HUDEP-2 (cell line): ENCODE measurements at regions not wholly inside any gene's neighbourhood (a gene's known extent, or its start where the extent isn't known, plus 50 kb on each side); places are given as distances from the start of the nearest gene placed in this dataset.

ENCODE experiments used
- DNase-seq, 76 experiments: peaks; one replicate each; lab custom pipeline; 2025; ENCODE audit not compliant: unreplicated experiment in 76 of 76; lab: John Stamatoyannopoulos, UW

DNA sequence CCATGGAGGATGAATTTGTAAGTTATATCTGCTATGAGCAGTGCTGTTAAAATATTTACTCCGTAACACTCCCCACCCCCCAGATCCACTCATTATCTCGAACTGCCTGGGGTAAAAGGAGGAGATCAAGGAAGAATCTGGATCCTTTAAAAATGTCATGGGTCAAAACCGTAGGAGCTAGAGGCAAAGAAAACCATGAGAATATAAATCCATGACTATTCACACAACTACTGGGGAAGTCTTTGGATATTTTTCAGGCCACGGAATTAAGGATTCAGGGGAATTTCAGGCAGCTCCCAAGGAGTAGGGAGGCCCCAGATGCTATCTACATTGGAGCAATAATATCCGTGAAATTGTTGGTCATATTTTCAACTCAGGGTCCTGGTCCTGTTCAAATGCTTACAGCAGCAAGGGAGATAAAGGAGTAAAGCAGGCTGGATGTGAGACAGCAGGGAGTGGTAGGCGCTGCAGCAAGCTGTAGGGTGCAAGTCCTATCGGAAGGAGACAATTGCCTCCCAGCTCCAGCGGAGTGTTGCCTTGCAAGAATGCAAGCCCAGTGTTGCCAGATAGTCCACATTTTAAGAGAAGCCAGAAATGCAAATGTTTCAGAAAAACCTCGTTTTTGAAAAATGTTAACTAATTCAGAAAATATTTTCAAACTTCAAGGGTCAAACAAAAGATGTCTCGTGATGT lies 116.2 kb upstream of the KIT start:
- peak in 24 of 76 experiments; percentile 3 to 57 (median 24) for DNase-seq

GRCh38 chr4:54542119-54542438 lies 115.7 kb upstream of the KIT start:
- DNase-seq = peak in 1 of 76 experiments; percentile 37

DNA sequence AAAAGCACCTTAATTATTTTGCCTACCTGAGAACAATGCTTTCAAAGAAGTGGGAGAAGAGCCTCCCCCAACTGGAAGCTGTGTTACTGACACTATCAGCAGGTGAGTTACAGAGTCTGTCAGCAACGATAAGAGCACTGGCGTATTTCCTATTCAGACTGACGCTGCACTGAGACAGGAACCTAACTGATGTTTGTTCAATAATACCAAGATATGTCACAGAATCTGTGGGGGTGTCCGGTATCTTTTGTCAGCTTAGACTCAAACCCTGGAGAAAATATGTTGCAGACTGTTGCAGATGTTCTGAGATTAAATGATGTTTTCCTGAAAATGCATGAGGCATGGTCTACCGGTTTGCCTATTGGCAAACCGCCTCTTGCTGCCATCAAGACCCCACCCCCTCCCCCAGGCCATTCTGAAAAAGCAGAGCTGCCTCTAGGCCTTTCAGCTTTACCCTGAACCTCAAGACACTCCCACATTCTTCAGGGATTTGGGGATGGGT lies 115.2 kb upstream of the KIT start:
- DNase-seq = peak in 73 of 76 experiments; percentile 18 to 97 (median 77)

DNA sequence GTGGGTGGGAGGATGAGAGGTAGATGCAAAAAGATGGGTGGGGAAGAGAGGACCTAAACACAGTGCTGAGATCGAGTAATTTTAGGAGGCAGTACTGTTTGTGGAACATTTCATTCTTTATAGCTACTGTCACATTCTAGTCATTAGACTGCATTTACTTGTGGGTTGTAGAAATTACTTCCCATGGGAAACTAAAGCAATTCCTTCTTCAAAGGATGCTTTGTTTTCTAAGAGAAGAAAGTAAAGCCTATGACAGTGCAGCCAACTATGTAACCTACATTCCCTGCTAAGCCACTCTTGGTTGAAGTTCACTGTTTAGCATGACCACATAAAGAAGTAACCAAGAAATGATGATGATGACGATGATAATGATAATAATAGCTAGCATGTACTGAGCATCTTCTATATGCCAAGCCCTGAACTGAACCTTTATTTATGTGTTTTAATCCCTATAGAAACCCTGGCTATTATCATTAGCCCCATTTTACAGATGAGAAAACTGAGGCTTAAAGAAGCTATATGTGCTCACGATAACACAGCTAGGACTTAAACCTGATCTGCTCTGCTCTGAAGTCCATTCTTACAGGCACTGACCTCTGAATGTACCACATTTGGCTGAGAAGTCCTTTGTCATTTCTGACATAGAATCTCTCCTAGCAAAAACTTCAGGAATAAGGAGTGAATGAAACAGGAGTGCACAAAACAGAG lies 114.5 kb upstream of the KIT start:
- no peak for DNase-seq

DNA sequence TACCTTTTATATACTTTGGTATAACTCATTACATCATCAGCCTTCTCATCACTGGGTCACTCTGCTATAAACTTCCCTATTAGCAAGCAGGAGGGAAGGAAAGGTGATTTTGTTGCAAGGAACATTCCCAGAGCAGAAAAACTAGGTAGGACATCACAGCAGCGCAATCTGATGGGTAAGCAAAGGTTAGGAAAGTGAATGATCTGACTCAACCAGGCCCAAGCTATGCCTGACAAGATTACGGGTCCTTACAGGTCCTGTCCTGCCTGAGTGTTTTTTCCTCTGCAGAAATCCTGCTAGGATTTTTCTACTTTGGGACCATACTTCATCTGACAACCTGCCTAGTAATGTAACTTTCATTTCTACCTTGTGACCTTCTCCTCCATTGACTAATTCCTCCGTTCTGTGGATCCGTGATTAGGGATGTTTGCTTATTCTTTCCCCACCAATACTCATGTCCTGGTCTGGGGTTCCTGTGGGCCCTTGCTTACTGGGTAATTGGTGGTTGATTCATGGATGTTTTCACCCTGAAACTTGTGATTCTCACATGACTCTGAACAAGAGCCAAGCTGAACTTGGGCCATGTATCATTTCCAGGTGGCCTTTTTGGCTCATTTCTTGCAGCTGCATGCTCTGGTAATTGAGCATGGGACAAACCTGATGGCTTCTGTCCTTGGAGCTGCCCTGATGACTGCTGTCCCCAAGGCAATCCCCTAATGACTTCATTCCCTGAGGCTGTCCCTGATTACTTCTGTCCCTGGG lies 111.9 kb upstream of the KIT start:
- DNase-seq = no peak

GRCh38 chr4:54547299-54548097 lies 110.3 kb upstream of the KIT start:
- DNase-seq = peak in 16 of 76 experiments; percentile 6 to 56 (median 31)

- peak in 17 of 76 experiments; percentile 1 to 56 (median 28) for DNase-seq
Observed at GRCh38 chr4:54548098-54548620, 109.6 kb upstream of the KIT start.

DNA sequence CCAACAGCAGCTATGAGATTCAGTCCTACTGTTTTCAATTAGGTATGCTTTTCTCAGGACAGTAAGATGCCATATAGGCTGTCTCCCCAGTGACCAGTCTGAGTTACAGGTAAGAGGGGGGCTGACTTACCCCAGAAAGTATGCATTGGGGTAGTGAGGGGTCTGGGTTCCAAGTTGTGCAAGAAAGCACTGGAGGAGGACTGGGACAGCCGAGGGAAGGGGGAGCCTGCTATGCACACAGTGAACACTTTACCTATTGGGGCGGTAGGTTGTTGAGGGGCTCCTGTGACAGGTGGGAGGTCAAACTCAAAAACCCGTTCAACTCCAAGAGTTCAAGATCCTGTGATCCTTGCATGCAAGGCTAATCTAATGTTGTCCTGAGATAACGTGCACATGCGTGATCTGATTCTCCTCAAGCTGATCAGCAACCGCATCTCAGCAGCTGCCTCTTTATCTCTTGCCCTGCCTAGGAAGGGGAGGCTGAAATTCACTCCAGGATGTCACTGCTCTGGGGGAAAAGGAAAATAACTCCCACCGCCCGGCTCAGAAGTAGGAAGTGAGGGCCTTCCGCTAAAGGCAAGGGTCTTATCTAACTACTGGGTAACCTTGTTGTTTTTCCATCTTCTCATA lies 108.8 kb upstream of the KIT start:
- DNase-seq = peak in 40 of 76 experiments; percentile 1 to 65 (median 28)

- DNase-seq = no peak
Observed at GRCh38 chr4:54550395-54551171, 107.2 kb upstream of the KIT start.

GRCh38 chr4:54553001-54553400 lies 104.8 kb upstream of the KIT start:
- no peak for DNase-seq

DNA sequence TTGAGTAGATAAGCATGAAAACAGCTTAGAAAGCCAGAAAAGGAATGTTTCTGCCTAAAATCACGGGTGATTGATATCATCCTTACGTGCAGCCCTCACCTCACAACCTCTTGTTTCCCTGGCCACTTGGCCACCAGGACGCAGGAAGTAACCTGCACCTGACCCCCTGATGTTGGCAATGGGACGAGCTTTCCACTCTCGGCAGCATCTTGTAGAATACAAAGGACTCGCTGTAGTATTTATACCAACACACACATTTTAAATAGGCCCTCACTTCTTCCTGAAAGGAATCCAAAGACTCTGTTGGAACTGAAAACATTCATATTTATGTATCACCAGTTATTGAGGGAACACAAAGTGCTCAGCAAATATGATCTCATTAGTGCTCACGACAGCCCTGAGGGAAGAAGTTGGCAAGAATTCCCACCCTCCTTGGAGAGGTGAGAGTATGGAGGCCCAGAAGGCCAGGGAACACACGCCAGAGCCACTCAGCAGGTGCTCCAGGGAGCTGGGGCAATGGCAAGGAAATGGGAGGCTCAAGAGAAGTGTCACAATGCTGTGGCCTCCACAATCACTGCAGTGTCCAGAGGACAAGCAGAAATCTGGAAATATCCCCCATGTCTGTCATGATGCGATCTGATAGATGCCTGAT lies 103.3 kb upstream of the KIT start:
- DNase-seq = no peak

- peak in 41 of 76 experiments; percentile 1 to 59 (median 24) for DNase-seq
Observed at GRCh38 chr4:54556051-54556450, 101.7 kb upstream of the KIT start.

DNA sequence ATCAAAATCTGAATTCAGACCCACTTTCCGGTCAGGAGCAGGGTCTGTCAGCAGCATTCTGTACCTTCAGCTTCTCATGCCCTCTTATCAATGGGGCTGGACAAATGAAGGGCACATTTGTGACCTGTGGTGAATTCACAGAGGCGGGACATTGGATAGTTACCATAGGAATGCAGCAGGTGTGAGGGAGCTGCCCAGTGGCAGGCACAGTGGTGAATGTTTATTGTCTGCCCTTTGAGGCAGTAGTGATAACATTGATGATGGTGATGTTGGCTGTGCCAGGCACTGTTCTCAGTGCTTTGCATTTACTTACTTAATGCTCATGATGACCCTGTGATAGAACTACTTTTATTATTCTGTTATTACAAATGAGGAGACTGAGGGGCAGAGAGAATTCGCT lies 101.2 kb upstream of the KIT start:
- no peak for DNase-seq

GRCh38 chr4:54558889-54559677 lies 98.7 kb upstream of the KIT start:
- DNase-seq = no peak

- no peak for DNase-seq
Observed at GRCh38 chr4:54560513-54560912, 97.2 kb upstream of the KIT start.

DNA sequence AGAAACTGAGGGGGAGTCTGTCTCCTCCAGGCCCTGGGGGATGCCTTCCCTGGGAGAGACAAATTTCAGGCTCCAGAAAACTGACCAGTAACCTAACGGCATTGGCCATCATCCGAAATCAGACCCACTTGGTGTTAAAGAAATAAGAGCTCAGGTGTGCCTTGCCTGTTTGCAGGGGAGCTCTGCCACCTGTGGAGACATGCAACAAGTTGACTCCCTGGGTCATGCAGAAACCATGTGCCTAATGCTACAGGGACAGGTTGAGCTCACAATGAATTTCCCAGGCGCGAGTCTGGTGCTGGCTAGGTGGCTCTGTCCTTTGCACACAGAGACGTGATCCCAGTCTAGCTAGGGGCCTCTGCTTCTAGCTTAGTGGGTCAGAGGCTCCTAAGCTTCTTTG lies 95.8 kb upstream of the KIT start:
- DNase-seq = no peak

- no peak for DNase-seq
Observed at GRCh38 chr4:54566608-54567007, 91.1 kb upstream of the KIT start.

DNA sequence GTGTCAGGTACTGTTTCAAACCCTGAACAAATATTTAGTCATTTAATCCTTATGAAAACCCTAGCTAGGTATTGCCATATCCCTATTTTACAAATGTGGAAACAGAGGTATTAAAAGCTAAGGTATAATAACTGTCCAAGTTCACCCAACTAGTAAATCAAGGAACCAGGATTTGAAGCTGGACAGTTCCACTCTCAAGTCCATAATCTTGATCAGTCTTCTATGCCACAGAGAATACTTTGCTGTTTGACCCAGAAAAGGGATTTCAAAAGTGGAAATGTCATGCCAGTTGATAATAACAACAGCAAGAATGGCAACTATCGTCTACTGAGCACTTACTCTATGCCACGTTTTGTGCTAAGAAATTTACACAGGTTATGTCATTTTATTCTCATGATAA lies 90.4 kb upstream of the KIT start:
- no peak for DNase-seq
